NCI-H2081 (cell line): ENCODE measurements at regions not wholly inside any gene's neighbourhood (a gene's known extent, or its start where the extent isn't known, plus 50 kb on each side); places are given as distances from the start of the nearest gene placed in this dataset.
"Not testable (repeated sequence)": the region's sequence is repeated elsewhere in the genome, so short reads cannot be mapped to it uniquely, and the experiment has no call there.

Experiments
- DNase-seq, 2 experiments: peaks; one replicate each; lab custom pipeline; 2025; lab: John Stamatoyannopoulos, UW

- DNase-seq = no peak
These were observed 52.6 kb upstream of the JUN start for GRCh38 chr1:58836408-58836807.

GRCh38 chr1:58837886-58838285 is 54.0 kb upstream of the JUN start:
- no peak for DNase-seq

- DNase-seq = no peak
These were observed 55.4 kb upstream of the JUN start for GRCh38 chr1:58839147-58839795.

GRCh38 chr1:58839846-58840835 is 56.3 kb upstream of the JUN start:
- DNase-seq = no peak

GRCh38 chr1:58841455-58841854 is 57.6 kb upstream of the JUN start:
- DNase-seq = no peak

- DNase-seq = no peak
These were observed 59.1 kb upstream of the JUN start for GRCh38 chr1:58842941-58843340.

GRCh38 chr1:58844176-58844575 is 60.3 kb upstream of the JUN start:
- no peak for DNase-seq

- no peak for DNase-seq
These were observed 62.1 kb upstream of the JUN start for GRCh38 chr1:58845942-58846341.

GRCh38 chr1:58848818-58849411 is 65.1 kb upstream of the JUN start:
- DNase-seq = no peak

GRCh38 chr1:58849551-58849950 is 65.7 kb upstream of the JUN start:
- DNase-seq = no peak

GRCh38 chr1:58850636-58851035 is 66.8 kb upstream of the JUN start:
- DNase-seq = no peak

GRCh38 chr1:58852731-58853485 is 69.1 kb upstream of the JUN start:
- DNase-seq = no peak

GRCh38 chr1:58854576-58854975 is 70.7 kb upstream of the JUN start:
- no peak for DNase-seq

GRCh38 chr1:58855274-58856165 is 71.7 kb upstream of the JUN start:
- DNase-seq = no peak

GRCh38 chr1:58856281-58856680 is 72.4 kb upstream of the JUN start:
- DNase-seq = not testable (repeated sequence)

GRCh38 chr1:58857680-58858673 is 74.1 kb upstream of the JUN start:
- peak in 1 of 2 experiments; percentile 36 for DNase-seq

GRCh38 chr1:58859769-58860485 is 76.1 kb upstream of the JUN start:
- no peak for DNase-seq

- no peak for DNase-seq
These were observed 77.2 kb upstream of the JUN start for GRCh38 chr1:58861076-58861475.

GRCh38 chr1:58861506-58861905 is 77.7 kb upstream of the JUN start:
- no peak for DNase-seq
